ENCODE measurements at regions not wholly inside any gene's neighbourhood (a gene's known extent, or its start where the extent isn't known, plus 50 kb on each side); places are given as distances from the start of the nearest gene placed in this dataset.
A peak's percentile ranks its signal among the peaks of the same experiment; 100 is the strongest.

DNA sequence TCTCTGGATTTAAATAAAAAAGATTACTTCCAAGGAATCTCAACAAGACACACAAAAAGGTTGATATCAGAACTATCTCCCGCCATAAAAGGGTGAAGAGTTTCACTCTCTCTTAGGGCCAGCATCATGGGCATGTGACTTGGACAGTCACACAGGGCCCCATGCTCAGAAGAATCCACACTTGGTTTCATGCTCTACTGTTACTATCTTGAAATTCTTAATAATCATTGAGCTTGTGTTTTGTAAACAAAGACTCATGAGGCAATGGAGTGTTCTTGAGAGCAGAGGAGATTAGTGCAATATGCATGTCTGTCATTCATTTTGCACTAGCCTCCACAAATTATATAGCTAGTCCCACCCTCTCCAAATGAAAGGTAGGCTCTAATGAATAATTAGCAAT, 58.4 kb downstream of the HMHB1 start:
- DNase-seq: no peak

DNA sequence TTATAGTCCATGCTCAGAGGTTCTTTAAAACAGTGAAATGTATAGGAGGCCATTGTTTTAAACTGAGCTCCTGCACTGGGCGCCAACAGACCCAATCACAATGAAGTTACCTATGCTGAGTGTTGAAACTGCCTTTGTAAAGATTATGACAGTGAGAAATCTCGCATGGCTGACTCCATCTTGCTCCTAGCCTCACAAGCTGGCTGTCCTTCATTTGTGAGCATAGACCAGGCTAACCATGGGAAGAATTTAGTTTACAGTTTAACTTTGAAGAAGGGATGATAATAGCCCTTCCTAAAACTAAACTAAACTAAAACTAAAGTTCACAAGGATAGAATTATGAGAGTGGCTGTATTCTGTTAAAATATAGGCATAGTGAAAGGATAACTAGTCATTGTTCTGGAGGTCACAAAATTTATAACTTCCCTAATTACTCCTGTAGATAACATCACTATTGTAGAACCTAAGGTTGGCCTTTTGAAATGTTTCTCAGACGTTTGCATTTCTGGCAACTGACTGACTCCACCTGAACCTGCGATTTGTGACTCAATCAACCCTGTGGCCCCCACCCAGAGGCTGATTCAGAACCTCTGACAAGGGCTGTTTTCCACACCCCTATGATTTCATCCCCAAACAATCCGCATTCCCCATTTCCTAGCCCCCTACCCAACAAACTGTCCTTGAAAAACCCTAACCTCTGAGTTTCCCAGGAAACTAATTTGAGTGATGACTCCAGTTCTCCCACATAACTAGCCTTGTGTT, 59.1 kb downstream of the HMHB1 start:
- DNase-seq: no peak

DNA sequence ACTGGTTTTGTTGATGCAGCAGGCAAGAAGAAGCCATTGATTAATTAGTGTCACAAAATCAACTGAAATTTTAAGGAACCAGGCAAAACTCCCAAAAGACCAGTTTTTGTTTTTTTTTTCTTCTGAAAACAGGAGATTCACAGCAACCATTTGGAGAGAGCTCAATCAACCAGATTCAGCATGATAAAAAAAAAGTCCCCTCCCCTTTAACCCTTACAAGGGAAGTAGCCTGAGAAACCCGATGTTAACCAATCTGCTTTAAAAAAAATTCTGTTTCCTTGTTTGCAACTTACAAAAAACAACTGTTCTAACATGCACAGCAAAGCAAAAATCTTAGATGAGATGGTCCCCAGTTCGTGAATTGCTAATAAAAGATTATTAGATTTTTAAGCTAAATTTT, 59.7 kb downstream of the HMHB1 start:
- DNase-seq: no peak

DNA sequence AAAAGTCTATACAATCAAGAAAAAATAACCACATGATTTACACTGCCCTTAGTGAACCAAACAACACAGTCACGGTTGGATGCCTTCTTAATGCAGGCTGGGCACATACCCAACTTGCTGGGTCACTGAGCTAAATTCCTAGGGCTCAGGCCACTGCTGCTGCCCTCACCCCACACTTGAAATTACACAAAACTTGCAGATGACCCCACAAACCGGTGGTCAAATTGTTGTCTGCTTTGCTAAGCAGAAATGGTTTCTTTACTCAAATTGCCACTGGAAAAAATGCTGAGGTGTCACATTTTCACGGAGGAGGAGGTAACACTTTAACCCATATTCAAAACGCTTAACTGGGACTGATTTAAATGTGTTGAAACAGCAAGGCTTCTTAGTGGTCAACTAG, 62.4 kb downstream of the HMHB1 start:
- DNase-seq: no peak

DNA sequence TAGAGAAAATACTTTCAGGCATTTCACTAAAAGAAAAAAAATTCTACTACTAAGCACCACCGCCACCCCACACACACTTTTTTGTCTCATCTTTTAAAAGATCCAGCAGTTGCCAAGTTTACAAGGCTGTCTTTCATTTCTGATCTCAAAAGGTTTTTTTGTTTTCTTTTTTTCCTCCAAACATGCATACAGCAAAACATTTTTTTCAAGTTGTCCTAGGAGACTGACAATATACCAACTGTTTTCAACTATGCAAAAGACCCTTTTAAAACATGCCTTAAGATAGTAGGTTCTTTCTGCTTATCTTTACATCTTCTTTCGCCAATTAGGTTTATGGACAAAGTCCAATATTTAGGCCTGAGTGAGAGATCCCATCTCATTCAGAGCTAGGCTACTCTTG, 65.2 kb downstream of the HMHB1 start:
- no peak for DNase-seq

DNA sequence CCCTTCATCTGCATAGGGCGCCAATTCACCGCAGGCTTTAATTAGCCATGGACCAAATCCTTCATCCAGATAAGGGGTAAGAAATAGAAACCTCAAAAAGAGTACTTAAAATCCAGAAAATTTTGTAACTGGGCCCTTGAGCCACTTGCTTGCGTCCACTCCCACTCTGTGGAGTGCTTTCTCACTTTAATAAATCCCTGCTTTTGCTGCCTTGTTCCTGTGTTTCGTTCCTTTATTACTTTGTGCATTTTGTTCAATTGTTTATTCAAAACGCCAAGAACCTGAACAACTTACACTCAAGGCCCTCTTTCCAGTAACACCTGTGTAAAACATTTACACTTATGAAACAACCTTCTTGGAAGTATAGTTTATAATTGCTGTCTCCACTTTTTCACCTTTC, 66.5 kb downstream of the HMHB1 start:
- no peak for DNase-seq

DNA sequence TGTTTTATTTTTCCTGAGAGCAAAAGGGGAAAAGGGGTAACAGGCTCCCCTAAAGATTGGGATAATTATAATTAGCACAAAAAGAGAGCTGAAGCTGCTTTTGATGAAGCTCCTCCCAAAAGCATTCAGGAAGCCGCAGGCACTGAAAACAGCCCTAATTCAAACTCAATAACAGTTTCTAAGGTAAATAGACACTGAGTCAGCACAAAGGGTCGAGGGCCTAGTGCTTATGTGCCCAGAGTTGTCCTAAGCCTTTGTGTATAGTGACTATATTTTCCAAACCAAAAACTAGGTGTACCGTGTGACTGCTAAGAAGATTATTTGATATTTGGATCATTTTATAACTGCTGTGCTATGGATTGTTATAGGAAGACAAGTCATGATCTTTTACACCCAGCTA, 67.7 kb downstream of the HMHB1 start:
- DNase-seq: no peak

DNA sequence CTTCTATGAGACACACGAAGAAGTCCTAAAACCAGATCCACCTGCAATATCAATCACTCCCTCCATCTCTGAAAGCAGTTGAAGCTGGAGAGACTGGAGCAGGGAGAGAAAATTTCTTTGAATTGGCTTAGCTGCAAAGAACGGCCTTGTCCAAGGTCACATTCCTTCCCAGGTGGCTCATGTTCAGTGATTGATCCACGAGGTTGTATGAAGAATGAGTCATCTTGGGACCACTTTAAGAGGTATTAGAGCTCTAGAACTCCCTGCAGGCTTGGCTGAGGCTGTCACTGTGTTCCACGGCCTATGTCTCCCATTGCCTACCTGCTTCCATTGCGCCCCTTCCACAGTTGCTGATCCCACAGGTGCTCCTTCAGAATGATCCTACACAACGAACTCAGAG, 68.2 kb downstream of the HMHB1 start:
- no peak for DNase-seq

DNA sequence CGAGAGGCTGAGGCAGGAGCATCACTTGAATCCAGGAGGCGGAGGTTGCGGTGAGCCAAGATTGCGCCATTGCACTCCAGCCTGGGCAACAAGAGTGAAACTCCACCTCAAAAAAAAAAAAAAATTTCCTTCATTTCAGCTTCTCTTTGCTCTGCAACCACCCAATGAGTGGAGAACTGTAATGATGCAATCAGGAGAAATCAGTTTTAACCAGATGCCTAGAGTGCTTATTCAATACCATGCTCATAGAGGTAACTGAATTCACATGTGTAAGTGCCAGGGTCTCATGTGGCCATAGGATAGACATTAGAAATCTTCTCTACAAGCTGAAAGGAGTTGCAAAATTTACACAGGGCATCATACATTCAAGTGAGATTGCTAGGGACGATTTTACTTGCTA, 70.6 kb downstream of the HMHB1 start:
- no peak for DNase-seq

DNA sequence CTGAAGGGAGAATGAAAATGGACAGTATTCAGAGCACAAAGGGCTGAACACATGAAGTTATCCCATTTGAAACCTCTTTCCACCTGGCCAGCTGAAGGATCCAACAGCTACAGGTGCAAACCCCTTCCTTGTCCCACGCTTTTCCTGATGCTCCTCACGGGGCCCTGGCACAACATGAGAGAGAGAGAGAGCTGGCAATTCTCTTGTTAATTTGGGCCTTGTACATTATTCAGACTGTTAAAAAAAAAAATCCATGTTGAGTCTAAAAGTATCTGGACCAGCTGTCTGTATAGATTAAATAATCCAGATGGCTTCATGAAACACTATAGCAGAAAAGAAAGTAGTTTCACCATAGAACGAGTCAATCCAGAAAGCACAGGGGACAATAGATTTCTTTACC, 74.1 kb downstream of the HMHB1 start:
- DNase-seq: no peak

DNA sequence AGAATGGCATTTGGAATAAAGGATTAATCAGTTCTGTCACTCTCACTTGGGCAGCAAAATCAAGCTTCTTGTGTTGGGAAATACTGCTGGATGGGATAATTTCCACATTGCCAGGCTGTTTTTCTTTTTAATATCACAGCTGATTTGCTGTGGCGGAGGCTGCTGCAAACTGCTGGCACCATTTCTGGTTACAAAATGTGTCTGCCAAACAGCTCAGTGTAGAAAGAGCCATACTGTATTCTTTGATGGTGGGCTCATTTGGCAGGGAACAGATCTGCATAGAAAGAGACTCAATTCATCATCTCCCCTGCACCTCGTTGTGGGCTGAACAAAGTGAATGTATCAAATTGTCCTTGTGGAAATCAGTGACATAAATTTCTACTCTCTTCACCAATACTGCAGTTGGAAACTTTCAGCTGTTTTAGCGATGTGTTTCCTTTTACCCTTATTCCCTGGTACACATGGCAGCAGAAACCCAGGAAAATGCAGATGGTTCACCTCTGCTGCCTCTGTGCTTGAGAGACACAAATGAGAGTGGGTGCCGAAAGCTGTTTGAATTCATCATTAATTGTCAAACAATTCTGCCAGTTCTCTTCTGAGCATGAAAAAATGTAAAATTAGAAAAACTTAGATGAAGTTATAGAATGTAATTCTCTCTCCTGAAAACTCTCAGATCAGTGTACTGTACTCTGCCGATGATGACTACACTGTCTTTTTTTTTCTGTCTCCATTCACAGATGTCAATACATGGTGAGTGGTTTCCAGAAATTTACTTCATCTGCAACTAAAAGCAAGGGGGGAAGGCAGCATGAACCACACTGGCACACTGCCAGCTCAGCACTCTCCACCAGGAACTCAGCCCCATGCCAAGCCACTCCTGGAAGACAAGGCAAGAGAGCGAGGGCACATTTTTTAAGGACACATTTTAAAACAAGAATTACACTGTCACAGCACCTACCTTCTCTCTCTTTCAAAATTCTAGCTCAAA, 75.0 kb downstream of the HMHB1 start:
- DNase-seq: peak; percentile 77

DNA sequence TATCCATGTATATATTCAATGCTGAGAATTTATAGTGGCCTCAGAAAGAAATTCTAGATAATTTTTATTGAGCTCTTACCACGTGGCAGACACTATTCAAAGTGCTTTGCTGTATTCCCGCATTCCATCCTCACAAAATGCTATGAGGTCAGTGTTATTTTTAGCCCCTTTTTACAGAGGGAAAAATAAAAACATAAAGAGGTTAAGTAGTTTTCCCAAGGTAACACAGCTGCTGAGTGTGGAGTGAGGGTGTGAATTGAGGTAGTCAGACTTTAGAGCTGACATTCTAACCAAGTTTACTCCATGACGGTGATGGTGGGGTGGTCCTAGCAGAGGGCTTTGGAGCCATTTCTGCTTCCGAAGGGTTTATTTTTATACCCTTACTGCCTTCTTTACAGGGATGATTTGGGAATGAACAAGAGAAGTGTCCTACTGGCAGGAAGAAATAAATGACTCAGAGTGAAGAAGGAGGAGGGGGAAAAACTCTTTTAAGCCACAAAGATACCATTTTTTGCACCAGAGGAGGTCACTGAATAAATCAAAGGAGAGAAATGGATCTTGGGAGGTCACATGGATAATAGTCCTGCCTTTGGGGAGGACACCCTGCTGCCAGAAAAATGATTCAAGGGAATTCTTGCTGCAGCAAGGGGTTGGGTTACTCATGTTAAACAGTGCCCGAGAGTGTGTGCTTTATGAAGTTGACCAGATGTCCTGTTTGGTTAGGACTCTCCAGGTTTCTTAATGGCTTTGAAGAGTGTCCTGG, 76.1 kb downstream of the HMHB1 start:
- DNase-seq: peak; percentile 8

DNA sequence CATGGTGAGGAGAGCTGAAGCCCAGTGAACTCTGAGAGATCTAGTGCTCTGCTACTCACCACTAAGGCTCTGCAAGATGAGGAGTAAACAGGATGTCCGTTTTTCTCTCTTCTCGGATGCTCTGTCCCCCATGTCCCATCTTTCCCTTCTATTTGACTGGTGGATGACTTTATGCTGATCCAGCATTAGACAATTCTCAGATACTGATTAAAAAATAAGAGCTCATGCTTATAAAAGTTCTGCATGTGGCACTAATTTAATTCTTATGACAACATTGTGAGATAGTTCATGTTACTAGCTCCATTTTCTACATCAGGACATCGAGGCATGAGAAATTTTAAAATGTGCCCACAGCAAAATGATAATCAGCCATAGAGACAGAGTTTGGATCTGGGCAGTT, 77.0 kb downstream of the HMHB1 start:
- no peak for DNase-seq

DNA sequence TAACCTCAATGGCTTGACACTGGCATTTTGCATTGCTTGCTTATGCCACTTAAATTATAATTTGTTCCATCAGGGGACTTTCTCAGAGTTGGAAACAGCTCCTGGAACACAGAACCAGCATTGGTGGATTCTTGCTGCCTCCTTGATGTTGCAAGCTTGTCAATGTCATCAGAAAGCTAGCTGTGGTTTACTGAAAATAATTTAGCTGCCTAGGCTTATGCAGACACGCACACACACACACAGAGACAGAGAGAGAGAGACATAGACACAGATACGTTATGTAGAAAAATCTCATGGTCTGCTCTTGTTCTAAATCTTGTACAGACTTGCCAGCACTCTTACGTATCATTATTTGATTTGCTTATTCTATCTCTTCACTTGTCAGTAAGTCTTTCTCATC, 78.0 kb downstream of the HMHB1 start:
- peak; percentile 62 for DNase-seq

DNA sequence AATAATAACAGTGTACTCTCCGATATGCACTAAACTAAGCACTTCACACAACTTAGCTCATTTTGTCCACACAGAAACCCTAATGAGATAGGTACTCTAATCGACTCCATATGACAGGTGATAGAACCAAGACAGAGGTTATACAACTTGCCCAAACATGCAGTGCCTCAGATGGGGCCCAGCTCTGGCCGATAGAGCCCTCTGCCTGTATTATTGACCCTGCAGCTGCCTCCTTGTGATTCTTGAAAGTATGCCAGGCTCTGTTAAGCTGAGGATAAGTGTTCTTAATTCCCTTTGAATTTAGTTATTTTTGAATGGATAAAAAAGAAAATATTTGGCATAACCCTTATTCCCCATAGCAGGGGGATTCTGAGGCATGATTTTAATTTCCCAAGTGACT, 78.5 kb downstream of the HMHB1 start:
- peak; percentile 62 for DNase-seq

DNA sequence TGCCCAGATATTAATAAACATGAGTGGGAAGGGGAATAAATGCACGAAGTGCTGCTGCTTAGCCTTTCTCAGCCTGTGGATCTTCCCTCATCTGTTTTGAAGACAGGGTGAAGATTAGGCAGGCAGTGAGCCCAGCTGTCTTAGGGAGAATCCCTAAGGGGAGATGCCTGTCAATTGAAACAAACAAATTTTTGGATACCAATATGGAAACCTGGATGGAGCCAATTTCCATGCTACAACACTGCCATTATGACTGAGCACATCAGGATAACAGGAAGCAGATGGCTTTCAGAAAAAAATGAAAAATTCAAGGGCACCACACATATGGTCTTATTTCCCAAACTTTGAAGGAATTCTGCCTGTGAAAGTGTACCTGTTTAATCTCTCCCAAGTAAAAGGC, 80.3 kb downstream of the HMHB1 start:
- DNase-seq: no peak

DNA sequence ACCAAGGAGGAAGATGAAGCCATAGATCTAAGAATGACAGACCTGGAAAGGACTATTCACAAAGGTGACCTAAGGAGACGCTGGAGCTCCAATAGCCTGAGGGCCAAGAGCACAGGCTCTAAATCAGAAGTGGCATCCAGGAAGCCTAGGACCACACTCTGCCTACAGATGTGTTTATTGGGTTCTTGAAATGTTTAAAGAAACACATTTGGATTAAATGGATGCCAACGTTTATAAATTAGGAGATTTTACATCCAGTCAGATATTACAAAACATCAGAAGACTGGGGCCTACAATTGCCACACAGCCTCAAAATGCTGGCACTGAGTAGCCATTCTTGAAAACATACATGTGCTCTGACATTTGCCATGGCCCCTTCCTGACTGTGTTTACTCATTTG, 80.9 kb downstream of the HMHB1 start:
- no peak for DNase-seq

DNA sequence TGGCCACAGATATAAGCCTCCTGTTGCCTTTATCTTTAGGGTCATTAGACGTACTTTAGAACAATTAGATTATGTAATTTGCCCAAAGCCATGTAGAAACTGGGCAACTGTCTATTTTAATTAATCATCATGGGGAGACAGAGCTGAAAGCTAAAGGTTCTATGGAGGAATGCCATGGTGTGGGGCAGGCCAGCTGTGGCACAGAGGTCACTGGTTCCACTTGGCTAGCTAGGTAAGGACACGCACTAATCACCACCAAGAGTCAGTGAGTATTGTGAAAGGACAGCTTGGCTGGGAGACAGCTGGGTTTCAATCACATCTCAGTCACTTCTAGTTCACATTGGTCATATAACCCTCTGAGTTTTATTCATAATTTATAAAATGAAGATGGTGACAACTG, 81.7 kb downstream of the HMHB1 start:
- no peak for DNase-seq

DNA sequence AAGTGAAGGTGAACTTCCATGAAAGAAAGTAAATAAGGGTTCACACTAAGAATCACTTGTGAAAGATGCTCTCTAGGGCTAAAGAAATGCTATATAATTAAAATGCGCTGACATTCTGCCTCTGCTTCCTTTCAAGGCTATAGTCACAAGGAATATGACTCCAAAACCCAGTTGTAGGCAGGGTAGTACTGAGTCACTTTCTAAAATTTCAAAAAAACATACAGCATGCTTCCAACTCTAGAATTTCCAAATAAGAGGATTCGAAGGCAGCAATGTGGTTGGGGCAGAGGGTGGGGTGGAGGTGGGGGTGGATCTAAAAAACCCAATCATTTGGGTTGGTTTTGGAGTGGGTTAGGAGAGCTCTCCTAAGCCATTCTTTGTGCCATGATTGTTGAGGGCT, 84.6 kb downstream of the HMHB1 start:
- DNase-seq: no peak

DNA sequence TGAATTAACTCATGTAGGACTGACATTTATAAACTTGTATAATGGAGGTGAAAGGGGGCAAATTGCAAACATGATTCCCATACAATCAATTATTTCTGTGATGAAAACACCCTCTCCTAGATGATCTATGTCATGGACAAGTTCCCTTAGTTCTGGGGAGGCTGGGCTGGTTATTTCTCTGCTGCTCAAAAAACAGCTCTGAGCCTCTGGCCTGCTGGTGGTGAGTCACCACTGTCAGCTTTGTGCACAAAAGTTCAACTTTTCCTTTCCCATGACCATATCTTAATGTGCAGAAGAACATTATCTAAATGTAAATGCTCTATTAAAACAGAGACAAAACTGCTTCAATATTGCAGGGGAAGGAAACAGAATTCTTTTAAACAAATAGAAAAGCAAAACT, 85.0 kb downstream of the HMHB1 start:
- no peak for DNase-seq

DNA sequence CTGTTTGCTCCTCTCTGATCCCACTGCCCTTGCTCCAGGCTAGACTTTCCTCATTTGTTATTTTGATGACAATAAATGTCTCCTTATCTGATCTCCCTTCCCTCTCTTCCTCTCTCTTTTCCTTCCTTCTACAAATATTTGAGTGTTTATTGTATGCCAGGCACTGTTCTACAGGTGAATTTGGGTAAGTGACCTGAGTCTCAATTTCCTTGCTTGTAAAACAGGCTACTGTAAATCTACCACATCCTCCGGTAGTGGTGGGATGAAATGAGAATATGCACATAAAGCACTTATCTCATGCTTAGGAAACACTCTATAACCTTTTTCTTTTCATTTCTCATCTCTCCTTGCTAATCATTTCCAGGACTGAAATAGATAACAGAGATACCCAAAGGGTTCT, 86.4 kb downstream of the HMHB1 start:
- no peak for DNase-seq

DNA sequence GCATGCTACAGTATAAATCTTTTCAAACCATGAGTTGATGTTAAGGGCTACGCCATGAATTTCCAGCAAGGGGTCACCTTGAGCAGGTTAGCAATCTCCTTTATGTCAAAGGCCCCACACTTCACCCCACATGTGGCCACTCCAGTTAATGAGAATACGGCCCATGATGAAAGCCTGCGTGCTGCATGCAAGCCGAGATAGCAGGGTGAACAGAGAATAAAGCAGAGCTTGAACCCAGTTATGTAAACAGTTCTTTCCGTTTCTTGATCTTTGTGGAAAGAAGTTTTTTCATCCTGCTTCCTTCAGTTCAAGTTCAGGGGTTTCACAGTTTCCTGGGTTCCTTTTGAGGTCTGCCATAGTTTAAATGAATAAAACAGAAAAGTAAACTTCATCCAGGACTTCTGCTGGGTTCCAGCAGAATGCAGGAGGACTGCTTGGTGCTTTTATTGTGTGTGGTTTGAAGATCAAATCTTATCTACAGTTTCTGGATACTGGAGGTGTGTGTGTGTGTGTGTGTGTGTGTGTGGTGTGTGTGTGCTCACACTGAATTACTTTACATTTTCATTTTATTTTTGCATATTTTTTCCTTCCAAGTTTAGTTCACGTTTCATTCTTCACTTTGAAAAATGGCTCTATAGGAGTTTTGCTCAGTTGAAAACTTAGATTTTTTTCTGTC, 87.1 kb downstream of the HMHB1 start:
- no peak for DNase-seq

DNA sequence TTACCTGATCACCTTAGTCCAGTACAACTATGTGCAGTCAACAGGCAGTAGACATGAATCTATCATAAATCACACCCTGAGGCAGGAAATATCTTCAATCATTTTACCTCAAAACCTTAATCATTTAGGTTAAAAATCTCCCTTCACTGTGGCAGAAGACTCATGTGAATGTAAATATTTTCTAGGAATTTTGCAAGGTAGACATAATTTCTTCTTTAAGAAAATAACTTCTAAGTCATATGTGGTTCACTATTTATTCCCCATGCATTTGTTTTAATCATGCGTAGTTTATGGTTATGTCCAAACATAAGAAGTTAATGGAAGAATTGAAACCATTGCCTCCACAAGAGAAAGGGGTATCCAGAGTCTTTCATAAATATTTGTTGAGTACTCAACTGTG, 97.0 kb downstream of the HMHB1 start:
- no peak for DNase-seq
